UCSD-AML1 (cell line): ENCODE measurements at regions not wholly inside any gene's neighbourhood (a gene's known extent, or its start where the extent isn't known, plus 50 kb on each side); places are given as distances from the start of the nearest gene placed in this dataset.
"Not testable (repeated sequence)": the region's sequence is repeated elsewhere in the genome, so short reads cannot be mapped to it uniquely, and the experiment has no call there.

Experiments
- DNase-seq: peaks from one replicate; lab custom pipeline; 2025; ENCODE audit not compliant: unreplicated experiment; lab: John Stamatoyannopoulos, UW

DNA sequence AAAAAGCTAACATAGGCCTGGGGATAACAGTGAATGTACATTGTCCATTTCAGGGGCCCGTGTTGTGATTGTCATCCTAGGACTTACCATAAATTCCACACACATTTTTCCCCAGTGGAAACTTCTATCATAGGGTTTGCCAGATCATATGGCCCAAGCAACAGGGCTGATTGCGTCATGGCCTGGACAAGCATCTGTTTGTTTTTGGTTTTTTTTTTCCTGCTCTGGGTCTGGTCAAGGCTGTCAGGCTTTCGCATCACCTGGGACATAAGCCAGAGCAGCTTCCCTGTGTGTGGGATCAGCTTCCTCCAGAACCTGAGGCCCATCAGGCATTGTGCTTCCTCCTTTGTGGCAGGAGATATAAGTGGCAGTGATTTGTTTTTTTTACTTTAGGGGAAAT is 598.5 kb upstream of the USP24 start:
- DNase-seq: no peak

DNA sequence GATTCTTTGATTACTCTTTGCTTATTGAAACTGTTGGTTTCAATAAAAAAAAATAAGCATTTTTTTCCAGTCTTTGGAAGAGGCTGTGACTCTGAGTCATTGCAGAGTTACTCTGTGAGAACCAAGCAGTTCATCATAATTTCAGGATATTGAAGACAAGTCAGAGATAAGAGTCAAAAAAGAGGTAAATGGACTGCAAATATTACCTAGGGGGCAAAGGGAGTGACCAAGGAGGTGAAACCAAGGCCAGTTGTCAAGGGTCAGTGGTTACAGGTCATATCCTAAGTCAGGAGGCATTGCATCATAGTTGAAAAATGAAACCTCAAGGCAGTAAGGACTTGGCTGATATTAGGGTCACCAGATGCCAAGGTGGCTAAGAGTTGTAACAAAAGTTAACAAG is 597.1 kb upstream of the USP24 start:
- no peak for DNase-seq

DNA sequence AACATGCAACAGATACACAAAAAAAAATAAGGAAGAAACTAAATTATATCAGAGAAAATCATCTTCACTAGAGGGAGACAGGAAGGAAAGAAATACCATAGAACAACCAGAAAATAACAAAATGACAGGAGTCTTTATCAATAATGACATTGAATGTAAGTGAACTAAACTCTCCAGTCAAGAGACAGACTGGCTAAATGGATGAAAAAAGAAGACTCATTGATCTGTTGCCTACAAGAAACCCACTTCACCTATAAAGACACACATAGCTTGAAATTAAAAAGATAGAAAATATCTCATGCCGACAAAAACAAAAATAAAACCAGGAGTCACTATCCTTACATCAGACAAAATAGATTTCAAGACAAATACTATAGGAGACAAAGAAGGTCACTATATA is 593.1 kb upstream of the USP24 start:
- no peak for DNase-seq

DNA sequence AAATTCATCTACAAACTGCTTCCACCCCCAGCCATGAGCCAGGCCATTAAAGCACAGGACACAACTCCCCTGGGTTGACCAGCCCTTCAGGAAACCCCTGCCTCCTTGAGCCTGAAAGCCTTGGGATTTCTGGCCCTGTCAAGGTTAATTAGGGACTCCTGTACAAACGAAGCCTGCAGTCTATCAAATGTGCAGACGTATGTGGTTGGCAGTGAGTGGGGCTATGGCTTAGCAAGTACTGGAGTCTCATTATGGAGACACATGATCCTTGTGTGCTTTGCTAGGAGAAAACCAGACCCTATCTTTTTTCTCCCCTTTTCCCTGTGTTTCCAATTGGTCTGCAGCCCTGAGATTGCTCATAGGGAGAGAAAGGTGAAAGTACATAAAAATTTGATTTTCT is 588.3 kb upstream of the USP24 start:
- DNase-seq: no peak

DNA sequence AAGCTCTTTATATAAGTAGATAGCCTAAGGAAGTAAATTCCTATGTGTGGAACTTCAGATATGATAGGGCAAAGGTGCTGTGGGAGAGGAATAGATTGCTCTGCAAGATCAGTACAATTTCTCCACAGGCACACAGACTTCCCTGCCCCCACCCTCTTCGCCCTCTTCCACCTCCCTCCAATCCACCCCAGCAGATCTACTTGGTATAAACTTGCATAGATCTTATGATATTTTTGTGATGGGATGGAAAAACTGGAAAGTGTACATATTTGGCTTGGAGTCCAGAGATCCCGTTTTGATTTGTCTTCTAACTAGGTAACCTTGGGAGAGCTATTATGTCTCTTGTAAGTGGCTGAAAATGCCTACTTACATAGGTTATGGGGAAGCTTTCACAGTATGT is 586.3 kb upstream of the USP24 start:
- DNase-seq: no peak

DNA sequence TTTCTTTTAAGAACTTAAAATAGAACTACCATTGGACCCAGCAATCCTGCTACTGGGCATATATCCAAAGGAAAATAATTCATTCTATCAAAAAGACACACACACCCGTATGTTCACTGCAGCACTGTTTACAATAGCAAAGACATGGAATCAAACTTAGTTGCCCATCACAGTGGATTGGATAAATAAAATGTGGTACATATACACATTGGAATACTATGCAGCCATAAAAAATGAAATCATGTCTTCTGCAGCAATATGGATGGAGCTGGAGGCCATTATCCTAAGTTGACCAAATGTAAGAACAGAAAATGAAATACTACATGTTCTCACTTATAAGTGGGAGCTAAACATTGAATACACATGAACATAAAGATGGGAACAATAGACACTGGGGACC is 585.3 kb upstream of the USP24 start:
- no peak for DNase-seq

DNA sequence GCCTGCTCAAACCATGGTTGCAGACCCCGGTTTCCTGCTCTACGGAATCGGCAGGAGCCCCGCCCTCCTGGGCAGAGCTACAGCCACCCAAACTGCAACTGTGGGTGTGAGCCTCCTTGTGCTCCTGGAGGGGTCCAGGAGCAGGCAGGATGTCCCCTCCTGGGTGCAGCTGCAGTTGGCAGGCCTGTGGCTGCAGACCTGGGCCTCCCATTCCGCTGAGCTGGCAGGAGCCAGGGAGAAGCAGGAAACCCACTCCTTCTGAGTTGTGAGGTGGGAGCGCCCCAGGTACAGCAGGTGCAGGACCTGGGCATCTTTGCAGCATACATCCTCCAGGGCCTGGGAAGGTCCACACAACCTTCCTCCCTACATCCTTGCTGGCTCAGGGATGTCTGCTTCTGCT is 578.7 kb upstream of the USP24 start:
- DNase-seq: no peak

DNA sequence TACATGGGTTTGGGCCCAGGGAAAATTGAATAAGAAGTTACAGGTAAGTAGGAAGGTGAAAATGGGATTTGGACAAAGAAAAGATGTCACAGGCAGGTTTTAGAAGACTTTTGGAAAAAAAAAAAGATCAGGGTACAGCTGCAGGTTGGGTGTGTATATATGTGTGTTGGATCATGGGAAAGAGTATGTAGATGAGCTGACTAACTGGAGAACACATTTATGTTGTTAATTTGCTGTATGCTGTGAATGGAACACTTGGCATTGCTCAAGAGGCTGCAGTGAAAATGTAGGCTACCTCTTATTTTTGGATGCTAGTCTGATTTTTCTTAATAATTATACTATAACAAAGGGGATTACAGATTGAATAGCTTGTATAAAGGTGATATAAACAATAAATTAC is 577.7 kb upstream of the USP24 start:
- no peak for DNase-seq

DNA sequence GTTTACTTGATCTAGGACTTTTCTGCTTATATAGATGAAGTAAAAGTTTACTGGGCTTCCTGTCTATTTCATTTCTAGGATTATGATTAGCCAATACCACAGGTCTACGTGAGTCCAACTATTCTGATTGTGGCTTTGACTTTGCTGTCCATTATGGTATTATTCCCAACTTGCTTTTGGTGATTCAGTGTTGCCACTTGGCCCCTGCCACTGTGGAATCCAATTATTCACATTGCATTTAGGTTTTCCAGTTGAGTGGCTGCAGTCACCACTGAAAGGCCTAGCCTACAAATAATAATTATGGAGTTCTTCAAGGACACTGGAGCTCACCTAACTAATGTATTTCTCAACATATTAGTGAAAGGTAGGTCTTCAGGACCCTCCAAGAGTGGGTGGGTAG is 574.3 kb upstream of the USP24 start:
- no peak for DNase-seq

DNA sequence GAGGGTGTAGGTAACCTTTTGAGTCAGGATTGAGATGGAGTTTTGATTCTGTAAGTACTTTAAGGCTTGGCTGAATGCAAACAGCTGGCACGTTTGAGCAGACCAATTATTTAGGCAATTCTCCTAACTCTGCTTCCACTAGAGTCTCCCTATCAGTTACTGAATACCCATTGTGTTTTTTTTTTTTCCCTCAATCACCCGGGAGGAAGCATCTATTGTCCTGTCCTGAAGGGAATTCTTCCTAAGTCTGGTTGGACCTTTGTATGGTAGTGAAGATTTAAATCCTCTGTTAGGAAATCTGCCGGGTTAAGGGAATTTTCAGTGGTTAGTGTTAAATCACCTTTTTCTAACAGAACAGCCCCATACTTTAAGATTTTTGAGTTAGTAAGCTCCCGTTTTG is 571.2 kb upstream of the USP24 start:
- DNase-seq: no peak

DNA sequence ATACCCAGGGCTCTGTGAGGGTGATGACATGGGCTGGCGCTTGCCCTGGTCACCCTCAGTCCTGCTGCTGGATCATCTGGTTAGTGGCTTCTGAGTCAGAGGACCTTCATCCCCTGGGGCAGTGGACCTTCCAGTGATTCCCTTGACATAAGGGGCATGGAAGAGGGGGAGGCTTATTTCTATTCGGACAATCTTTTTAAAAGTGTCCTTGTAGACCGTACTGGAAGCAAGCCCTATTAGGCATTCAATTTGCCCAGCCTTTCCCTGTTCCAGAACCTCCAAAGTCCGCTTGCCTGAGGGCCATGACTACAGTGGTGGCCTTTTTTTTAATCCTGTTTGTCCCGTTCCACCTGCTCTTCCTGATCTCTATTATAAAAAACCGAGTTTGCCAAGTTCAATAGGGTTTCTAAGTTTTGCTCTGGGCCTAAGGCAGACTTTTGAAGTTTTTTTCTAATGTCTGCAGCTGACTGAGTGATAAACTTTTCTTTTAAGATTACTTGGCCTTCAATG is 569.8 kb upstream of the USP24 start:
- not testable (repeated sequence) for DNase-seq

DNA sequence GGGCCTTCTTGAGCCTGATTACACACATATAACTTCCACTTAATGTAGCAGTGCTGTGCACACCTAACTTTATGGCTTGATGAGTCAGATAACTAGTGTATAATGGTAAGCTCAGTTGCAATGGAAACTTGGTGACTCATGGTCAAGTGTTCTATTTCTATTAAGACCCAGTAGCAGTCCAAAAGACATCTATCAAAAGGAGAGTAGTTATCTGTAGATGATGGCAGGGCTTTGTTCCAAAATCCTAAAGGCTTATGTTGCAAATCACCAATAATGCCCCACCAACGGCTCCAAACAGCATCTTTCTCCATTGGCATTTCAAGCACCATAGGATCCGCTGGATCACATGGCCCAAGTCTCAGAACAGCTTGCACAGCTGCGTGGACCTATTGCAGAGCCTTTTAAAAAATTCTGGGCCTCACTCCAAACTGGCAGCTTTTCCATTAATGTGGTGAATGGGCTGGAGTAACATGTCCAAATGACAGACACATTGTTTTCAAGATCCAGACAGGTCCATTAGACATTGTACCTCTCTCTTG is 566.8 kb upstream of the USP24 start:
- no peak for DNase-seq

DNA sequence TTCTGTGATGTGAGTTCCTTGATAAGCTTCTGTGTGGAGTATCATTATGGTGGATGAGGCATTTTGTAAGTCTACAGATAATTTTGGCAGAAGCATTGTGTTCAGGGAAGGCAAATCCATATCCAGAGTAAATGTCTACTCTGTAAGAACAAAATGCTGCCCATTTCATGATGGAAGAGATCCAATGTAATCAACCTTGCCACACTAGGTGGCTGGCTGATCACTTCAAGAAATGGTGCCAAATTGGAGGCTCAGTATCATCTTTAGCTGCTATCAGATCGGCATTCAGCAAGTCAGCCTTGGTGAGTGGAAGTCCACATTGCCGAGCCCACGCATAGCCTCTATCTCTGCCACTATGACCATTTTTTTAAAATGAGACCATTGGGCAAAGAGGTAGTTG is 565.8 kb upstream of the USP24 start:
- DNase-seq: no peak

DNA sequence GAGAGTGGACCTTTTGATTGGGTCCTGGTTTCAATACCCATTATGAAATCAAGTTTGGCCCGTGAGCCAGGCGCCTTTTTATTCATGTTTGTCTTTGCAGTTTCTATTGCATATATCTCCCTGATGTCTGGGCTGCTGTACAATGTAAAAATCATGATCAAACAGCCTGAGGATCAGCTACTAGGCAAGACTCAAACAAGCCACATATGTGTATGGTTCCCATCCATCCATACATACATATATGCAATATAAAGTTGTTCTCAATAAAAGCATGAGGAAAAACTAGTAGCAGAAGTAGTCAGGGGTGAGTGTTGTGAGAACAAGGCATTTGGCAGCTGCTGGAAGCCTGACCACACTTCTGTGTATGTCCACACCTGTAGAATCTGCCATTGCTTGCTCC is 562.4 kb upstream of the USP24 start:
- no peak for DNase-seq

DNA sequence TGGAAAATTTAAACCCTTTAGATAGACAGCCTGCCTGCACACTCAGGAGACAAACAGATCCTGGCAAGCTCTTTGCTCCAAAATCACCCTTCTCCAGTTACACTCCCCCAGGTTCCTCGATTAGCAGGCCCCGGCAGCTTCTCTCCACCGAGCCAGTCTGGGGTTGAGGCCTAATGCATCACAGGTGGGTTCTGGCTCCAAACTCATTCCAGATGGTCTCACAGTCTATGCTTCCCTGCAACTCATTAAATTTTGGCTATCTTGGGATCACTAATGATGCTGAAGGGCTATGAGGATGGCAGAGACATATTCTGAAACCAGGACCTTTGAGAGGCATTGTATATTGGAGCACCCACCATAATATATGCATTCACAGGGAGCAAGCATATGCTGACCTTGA is 559.8 kb upstream of the USP24 start:
- no peak for DNase-seq

DNA sequence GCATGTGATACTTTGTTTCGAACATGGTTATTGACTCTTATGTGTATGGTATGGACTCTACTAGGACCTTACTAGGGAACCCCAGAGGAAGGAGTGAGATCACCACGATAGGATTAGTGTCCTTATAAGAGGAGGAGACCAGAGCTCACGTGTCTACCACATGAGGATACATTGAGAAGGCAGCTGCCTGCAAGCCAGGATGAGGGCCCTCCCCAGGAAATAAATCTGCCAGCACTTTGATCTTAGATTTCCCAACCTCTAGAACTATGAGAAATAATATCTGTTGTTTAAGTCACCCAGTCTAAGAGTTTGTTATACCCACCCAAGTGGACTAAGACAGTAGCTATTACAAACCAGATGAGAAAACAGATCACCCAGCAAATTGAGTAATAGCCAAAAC is 559.3 kb upstream of the USP24 start:
- DNase-seq: no peak

DNA sequence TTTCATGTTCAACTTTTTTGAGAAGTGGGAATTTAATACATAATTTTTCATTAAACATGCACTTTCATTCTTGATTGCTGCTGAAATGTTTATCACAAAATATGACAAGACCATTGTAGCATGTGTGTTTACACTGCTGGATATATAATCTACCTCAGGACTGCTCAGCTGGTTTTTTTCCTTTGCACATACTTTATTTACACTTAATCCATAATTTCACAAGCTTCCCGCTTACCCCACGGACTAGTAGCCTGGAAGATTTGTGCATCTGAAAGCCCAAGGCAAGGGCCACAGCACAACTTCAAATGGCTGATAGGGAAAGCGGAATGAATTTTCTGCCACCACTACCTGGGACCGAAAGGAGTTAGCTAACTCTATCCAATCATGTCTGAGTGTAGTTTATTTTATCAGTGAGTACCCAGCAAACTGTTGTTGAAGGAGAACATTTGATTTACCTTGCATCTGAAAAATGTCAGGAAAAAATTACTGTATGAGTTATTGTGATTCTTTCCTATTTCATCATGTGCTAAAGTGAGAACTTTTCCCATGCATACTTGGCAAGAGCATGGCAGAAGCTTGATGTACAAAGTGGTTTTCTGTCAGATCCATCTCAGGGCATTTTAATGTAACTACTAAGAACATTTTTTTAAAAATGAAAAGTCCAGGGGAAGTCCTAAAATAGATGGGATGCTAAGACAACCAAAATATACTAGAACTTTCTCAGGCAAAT is 558.2 kb upstream of the USP24 start:
- DNase-seq: no peak

DNA sequence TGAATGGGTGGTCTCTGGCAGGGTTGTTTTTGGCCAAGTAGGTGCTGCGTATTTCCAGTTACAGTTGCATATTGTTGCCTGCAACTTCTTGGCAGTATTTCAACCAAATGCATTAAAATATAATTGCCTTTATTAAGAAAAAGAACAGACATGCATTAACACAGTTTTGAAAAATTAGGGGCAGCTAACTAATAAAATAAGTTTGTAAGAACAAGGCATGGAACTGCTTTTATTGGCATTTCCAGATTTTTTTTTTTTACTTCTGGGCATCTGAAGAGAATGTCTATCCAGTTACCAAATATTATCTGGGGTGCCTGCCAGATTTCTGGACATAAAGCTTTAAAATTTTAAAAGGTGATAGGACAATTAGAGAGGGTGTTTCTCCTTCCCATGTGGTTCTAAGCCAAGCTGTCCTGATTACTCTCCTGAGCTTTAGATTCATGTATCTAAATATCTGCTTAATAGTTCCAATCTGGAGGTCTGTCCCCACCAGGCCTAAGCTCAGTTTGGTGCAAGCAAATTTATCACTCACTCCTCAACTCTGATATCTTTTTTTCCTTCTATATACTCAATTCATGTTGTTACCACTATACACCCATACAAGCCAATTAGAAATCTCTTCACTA is 553.3 kb upstream of the USP24 start:
- DNase-seq: no peak

DNA sequence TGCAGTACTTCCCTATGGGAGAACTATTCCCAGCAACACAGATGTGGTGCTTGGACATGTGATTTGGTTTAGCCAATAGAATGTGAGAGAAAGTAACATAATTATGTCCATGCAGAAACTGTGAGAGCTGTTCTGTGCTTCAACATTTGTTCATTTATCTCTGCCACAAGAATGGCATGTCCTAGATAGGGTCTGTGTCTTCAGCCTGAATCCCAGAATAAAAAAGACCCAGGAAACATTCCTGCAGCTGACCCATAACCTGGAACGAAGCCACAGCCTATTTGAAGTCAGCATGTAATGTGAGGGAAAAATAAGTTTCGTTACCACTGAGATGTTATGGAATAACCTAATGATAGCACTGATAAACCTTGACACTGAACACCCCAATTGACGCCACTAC is 552.0 kb upstream of the USP24 start:
- no peak for DNase-seq

DNA sequence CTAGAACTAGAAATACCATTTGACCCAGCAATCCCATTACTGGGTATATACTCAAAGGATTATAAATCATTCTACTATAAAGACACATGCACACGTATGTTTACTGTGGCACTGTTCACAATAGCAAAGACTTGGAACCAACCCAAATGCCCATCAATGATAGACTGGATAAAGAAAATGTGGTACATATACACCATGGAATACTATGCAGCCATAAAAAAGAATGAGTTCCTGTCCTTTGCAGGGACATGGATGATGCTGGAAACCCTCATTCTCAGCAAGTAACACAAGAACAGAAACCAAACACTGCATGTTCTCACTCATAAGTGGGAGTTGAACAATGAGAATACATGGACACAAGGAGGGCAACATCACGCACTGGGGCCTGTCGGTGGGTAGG is 550.3 kb upstream of the USP24 start:
- not testable (repeated sequence) for DNase-seq

DNA sequence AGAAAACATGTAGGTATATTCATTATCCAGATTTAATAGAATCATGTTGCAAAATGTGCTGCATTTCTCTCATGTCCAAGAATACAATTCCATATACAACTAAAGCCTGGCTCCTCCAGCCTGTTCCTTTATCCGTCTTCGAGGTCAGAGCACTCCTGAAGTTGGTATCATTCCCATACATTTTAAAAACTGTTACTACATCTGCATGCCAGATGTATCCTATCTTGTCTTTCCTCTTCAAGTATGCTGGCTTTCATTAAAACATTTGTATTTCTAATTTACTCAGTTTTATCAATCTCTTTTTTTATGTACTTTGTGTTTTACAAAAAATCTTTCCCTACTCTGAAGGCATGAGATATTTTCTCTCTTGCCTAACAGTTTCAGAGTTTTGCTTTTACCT is 536.6 kb upstream of the USP24 start:
- no peak for DNase-seq

DNA sequence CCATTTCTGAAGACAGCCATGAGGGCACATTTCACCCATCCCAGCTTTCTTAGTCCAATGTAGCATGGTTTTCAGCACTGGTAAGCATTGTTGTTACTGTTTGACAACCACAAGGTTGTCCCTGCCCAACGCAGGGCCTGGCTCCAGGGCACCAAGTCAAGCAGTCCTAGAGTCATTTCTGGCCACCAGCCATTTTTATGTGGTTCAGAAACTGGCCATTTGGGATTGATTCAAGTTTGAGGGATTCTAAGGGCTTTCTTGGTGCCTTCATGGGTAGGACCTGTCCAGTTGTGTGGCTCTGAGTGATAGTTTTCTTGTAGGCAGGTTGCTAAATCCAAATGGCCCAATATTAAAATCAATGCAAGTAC is 535.4 kb upstream of the USP24 start:
- no peak for DNase-seq
